HepG2 (cell line): ENCODE measurements at regions not wholly inside any gene's neighbourhood (a gene's known extent, or its start where the extent isn't known, plus 50 kb on each side); places are given as distances from the start of the nearest gene placed in this dataset.

Source experiments
- ATAC-seq: fragments of 200-7000 bp; cut with Tn5 transposase; 3 replicates; pipeline ENCODE4 v1.9.1; 2020; ENCODE audit warnings: mild to moderate bottlenecking, moderate library complexity
- BruUV-seq: library from RNA; stranded (reverse); fragments of 400-500 nt; replicated peaks from 2 replicates; lab custom pipeline; 2021; lab: Mats Ljungman, UMichigan
- CTCF ChIA-PET: fragments of 300-600 bp; formaldehyde crosslinking; extraction: SDS; loops from one replicate; lab custom pipeline; 2021; ENCODE audit warnings: low total read pairs, inconsistent platforms, low intra/inter-chr PET ratio; lab: Yijun Ruan, JAX
- POLR2A ChIA-PET: fragments of 350-600 bp; sonication (Branson Sonifier 250); formaldehyde crosslinking; loops from one replicate; lab custom pipeline; 2020; ENCODE audit warnings: antibody characterized with exemption, inconsistent platforms; lab: Yijun Ruan, JAX
- DNase-seq: peaks from one replicate; pipeline ENCODE4 v3.0.0-alpha.2; 2015; ENCODE audit warnings: low spot score
- FAIRE-seq: peaks from 3 replicates; lab custom pipeline; 2011; peaks lifted over from hg19 to GRCh38; lab: Jason Lieb, UNC
- H2AFZ ChIP-seq: one replicate; pipeline ENCODE4 v1.6.1; 2011; ENCODE audit warnings: low read length, inconsistent platforms
- H3K27ac ChIP-seq: fragments of 300-600 bp; 3 replicates; pipeline ENCODE4 v1.8.0; 2011; ENCODE audit warnings: mixed run types, mild to moderate bottlenecking, mixed read lengths, low read length, inconsistent platforms; ENCODE audit not compliant: insufficient read depth; ENCODE audit errors: extremely low read length
- H3K27me3 ChIP-seq, 2 experiments: fragments of 200-600 bp in 1 of 2; 2 replicates in 1 of 2; 3 replicates in 1 of 2; pipeline versions ENCODE4 v1.6.0 to v1.8.0; 2011; ENCODE audit warnings: low read length in 2 of 2, mild to moderate bottlenecking in 2 of 2, moderate library complexity in 2 of 2, inconsistent platforms in 1 of 2; ENCODE audit not compliant: insufficient read depth in 2 of 2, control insufficient read depth in 1 of 2
- H3K36me3 ChIP-seq, 2 experiments: fragments of 200-600 bp in 1 of 2; replicated peaks in 1 of 2; 2 replicates in 1 of 2; 3 replicates in 1 of 2; pipeline versions ENCODE4 v1.5.1 to v1.8.0; 2011; ENCODE audit warnings: low read length in 2 of 2, inconsistent platforms in 1 of 2; ENCODE audit not compliant: insufficient read depth in 2 of 2, control insufficient read depth in 1 of 2
- H3K4me1 ChIP-seq: 2 replicates; pipeline ENCODE4 v1.5.1; 2012; ENCODE audit warnings: low read length, inconsistent platforms; ENCODE audit not compliant: insufficient read depth
- H3K4me2 ChIP-seq: 2 replicates; pipeline ENCODE4 v1.6.0; 2011; ENCODE audit warnings: low read depth, low read length, inconsistent platforms
- H3K4me3 ChIP-seq, 3 experiments: fragments of 200-600 bp in 1 of 3; sonication (generic), shearing (Covaris generic) in 1 of 3; replicated peaks in 1 of 3; 2 replicates each; pipeline ENCODE4 v1.5.1; 2011 to 2016; ENCODE audit warnings: low read length in 3 of 3, inconsistent platforms in 2 of 3, low read depth in 2 of 3, mild to moderate bottlenecking in 2 of 3, control low read depth in 1 of 3, mixed read lengths in 1 of 3; ENCODE audit not compliant: insufficient read depth in 1 of 3
- H3K79me2 ChIP-seq: one replicate; pipeline ENCODE4 v1.6.1; 2011; ENCODE audit warnings: low read length, inconsistent platforms; ENCODE audit not compliant: insufficient read depth
- H3K9ac ChIP-seq: 2 replicates; pipeline ENCODE4 v1.6.0; 2011; ENCODE audit warnings: mild to moderate bottlenecking, low read depth, low read length, inconsistent platforms; ENCODE audit not compliant: insufficient read depth
- H3K9me3 ChIP-seq: 2 replicates; pipeline ENCODE4 v1.5.1; 2012; ENCODE audit warnings: mild to moderate bottlenecking, low read length
- H4K20me1 ChIP-seq: 2 replicates; pipeline ENCODE4 v1.6.0; 2011; ENCODE audit warnings: inconsistent platforms, mild to moderate bottlenecking, low read length, moderate library complexity; ENCODE audit not compliant: insufficient read depth
- ELF3 ChIP-seq: IDR thresholded peaks from 2 replicates; pipeline ENCODE4 v1.6.1; 2016; ENCODE audit warnings: missing genetic modification reagents, missing compliant biosample characterization
- ERF ChIP-seq: IDR thresholded peaks from 2 replicates; pipeline ENCODE4 v1.6.1; 2018; ENCODE audit warnings: missing biosample characterization, missing genetic modification reagents
- HMGA1 ChIP-seq: sonication (generic); formaldehyde crosslinking; conservative IDR thresholded peaks from 2 replicates; pipeline ENCODE4 v1.4.0; 2020; ENCODE audit warnings: missing genetic modification reagents
- MBNL3 ChIP-seq: fragments of 250-450 bp; sonication (Bioruptor Pico); conservative IDR thresholded peaks from 2 replicates; pipeline ENCODE4 v1.8.0; 2022; ENCODE audit warnings: mild to moderate bottlenecking, inconsistent platforms
- REL ChIP-seq: sonication (generic); formaldehyde crosslinking; conservative IDR thresholded peaks from 2 replicates; pipeline ENCODE4 v1.8.0; 2022; ENCODE audit warnings: mild to moderate bottlenecking, missing genetic modification reagents, moderate library complexity
- RNF2 ChIP-seq: fragments of 450-650 bp; conservative IDR thresholded peaks from 2 replicates; pipeline ENCODE4 v1.6.1; 2016; ENCODE audit warnings: low read depth
- YEATS2 ChIP-seq: sonication (generic); formaldehyde crosslinking; IDR thresholded peaks from 2 replicates; pipeline ENCODE4 v1.4.0; 2020; ENCODE audit warnings: missing genetic modification reagents, borderline replicate concordance
- ZNF160 ChIP-seq: sonication (generic); formaldehyde crosslinking; IDR thresholded peaks from 2 replicates; pipeline ENCODE4 v1.8.0; 2022; ENCODE audit warnings: mild to moderate bottlenecking, inconsistent platforms, missing genetic modification reagents
- ZNF597 ChIP-seq: sonication (generic); formaldehyde crosslinking; IDR thresholded peaks from 2 replicates; pipeline ENCODE4 v1.5.0; 2020; ENCODE audit warnings: missing genetic modification reagents
- WGBS: methylation state at CpG from one replicate; pipeline ENCODE4 v1.1.6; 2017; ENCODE audit warnings: low lambda C conversion rate; 5-methylcytosine and 5-hydroxymethylcytosine counted together
- in situ Hi-C: cut with HindIII; loops from 2 replicates; pipeline ENCODE4 v1.10.0; 2017; ENCODE audit warnings: low pct_unique_long_range_greater_than_20kb; ENCODE audit not compliant: extremely low pct_ligation_motif_present
- intact Hi-C: fragments of 100-400 bp; cut with micrococcal nuclease; formaldehyde crosslinking; loops from one replicate; pipeline ENCODE4 v1.10.0; 2022; ENCODE audit not compliant: unreplicated experiment
- TF ChIP-seq, protein P1 (sequence below): sonication (generic); formaldehyde crosslinking; IDR thresholded peaks from one replicate; pipeline ENCODE4 v1.5.1; 2020; ENCODE audit warnings: mild to moderate bottlenecking, missing genetic modification reagents; ENCODE audit errors: not compliant biosample characterization

- Histone ChIP-seq H2AFZ (no peak overlapping the region), H3K9ac (no peak overlapping the region), H3K36me3 (no peaks in the 10 kb centered on the region), H3K9me3 (no peaks in the 10 kb centered on the region), H3K4me1 (no peaks in the 10 kb centered on the region), H4K20me1 (no peaks in the 10 kb centered on the region), H3K27ac (no peak overlapping the region), H3K4me2 (no peak overlapping the region), H3K79me2 (no peaks in the 10 kb centered on the region), H3K27me3 (no peaks in the 10 kb centered on the region), H3K4me3 (no peak overlapping the region)
- ATAC-seq: no peak
- BruUV-seq: no TSS peak
- in situ Hi-C loops (no loop called here), intact Hi-C loops (no loop called here)
- POLR2A ChIA-PET: no interaction called here
- no peak for FAIRE-seq
- TF ChIP-seq MBNL3 (no peak), HMGA1 (no peak), RNF2 (no peak), ELF3 (no peak), ERF (CRISPR knock-in tag) (no peak), REL (CRISPR knock-in tag) (no peak), ZNF597 (CRISPR knock-in tag) (no peak), YEATS2 (CRISPR knock-in tag) (no peak), ZNF160 (CRISPR knock-in tag) (no peak)
- TF ChIP-seq, protein P1, sequence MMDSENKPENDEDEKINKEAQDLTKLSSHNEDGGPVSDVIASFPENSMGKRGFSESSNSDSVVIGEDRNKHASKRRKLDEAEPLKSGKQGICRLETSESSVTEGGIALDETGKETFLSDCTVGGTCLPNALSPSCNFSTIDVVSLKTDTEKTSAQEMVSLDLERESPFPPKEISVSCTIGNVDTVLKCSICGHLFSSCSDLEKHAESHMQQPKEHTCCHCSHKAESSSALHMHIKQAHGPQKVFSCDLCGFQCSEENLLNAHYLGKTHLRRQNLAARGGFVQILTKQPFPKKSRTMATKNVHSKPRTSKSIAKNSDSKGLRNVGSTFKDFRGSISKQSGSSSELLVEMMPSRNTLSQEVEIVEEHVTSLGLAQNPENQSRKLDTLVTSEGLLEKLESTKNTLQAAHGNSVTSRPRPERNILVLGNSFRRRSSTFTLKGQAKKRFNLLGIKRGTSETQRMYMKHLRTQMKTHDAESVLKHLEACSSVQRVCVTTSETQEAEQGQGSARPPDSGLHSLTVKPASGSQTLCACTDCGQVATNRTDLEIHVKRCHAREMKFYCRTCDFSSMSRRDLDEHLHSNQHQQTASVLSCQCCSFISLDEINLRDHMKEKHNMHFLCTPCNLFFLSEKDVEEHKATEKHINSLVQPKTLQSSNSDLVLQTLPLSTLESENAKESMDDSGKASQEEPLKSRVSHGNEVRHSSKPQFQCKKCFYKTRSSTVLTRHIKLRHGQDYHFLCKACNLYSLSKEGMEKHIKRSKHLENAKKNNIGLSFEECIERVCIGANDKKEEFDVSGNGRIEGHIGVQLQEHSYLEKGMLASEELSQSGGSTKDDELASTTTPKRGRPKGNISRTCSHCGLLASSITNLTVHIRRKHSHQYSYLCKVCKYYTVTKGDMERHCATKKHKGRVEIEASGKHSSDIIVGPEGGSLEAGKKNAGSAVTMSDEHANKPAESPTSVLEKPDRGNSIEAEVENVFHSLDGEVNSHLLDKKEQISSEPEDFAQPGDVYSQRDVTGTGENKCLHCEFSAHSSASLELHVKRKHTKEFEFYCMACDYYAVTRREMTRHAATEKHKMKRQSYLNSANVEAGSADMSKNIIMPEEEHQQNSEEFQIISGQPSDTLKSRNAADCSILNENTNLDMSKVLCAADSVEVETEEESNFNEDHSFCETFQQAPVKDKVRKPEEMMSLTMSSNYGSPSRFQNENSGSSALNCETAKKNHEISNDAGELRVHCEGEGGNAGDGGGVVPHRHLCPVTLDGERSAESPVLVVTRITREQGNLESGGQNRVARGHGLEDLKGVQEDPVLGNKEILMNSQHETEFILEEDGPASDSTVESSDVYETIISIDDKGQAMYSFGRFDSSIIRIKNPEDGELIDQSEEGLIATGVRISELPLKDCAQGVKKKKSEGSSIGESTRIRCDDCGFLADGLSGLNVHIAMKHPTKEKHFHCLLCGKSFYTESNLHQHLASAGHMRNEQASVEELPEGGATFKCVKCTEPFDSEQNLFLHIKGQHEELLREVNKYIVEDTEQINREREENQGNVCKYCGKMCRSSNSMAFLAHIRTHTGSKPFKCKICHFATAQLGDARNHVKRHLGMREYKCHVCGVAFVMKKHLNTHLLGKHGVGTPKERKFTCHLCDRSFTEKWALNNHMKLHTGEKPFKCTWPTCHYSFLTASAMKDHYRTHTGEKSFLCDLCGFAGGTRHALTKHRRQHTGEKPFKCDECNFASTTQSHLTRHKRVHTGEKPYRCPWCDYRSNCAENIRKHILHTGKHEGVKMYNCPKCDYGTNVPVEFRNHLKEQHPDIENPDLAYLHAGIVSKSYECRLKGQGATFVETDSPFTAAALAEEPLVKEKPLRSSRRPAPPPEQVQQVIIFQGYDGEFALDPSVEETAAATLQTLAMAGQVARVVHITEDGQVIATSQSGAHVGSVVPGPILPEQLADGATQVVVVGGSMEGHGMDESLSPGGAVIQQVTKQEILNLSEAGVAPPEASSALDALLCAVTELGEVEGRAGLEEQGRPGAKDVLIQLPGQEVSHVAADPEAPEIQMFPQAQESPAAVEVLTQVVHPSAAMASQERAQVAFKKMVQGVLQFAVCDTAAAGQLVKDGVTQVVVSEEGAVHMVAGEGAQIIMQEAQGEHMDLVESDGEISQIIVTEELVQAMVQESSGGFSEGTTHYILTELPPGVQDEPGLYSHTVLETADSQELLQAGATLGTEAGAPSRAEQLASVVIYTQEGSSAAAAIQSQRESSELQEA (CRISPR knock-in tag): no peak
- DNase-seq: no peak
- CTCF ChIA-PET: no interaction called here
- 0% methylated on average over 1 of the region's 1 CpG for WGBS
Observed at GRCh38 chr1:195604287-195604686, 1004.0 kb downstream of the KCNT2 start.
